ENCODE measurements at regions not wholly inside any gene's neighbourhood (a gene's known extent, or its start where the extent isn't known, plus 50 kb on each side); places are given as distances from the start of the nearest gene placed in this dataset.

GRCh38 chr18:10060841-10061240 lies 147.0 kb downstream of the VAPA start:
- Histone ChIP-seq H3K4me3 (no peak overlapping the region), H3K4me1 (replicated peaks) (no peaks in the 10 kb centered on the region), H3K36me3 (no peaks in the 10 kb centered on the region), H3K27ac (no peak overlapping the region), H3K9me3 (no peaks in the 10 kb centered on the region), H3K27me3 (replicated peaks; ENCODE audit: insufficient read depth) (no peaks in the 10 kb centered on the region)
- TF ChIP-seq POLR2AphosphoS5 (IDR thresholded peaks at IDR 0.05), result no peak
- no peak for TF ChIP-seq CTCF (IDR thresholded peaks at IDR 0.05)
- TF ChIP-seq POLR2A (IDR thresholded peaks at IDR 0.05), result no peak
- intact Hi-C loops (cut with DNase I), result no loop called here
- DNase-seq (ENCODE audit: low spot score), result no peak
- WGBS, result 89% methylated on average over 3 of the region's 3 CpGs

DNA sequence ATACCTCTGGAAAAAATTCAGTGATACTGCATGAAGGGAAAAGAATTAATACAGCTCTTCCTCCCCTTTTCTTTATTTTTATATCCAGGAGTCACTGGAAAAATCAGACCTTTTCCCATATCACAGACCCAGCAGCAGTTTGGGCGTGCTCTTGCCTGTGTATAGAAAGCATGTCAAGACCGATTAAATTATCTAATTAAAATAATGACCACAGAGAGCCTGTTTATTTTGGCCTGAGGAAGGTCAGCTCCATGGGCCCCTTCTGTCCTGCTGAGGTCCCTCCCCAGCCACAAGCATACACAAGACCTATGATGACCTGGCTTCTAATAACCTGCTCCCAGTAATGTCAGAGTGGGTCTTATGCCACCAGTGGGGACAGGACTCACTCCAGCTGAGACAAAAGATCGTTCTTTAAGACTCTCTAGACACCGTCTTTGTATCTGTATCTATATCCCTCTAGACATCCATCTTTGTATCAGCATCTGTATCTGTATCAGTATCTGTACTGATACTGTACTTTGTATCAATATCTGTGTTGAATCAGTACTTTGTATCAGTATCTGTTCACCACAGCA lies 147.8 kb downstream of the VAPA start:
- intact Hi-C loops (cut with DNase I), result no loop called here
- Histone ChIP-seq H3K4me3 (no peak overlapping the region), H3K9me3 (no peaks in the 10 kb centered on the region), H3K4me1 (replicated peaks) (no peaks in the 10 kb centered on the region), H3K27ac (no peak overlapping the region), H3K36me3 (no peaks in the 10 kb centered on the region), H3K27me3 (replicated peaks; ENCODE audit: insufficient read depth) (no peaks in the 10 kb centered on the region)
- WGBS, result 80% methylated on average over 4 of the region's 4 CpGs
- no peak for TF ChIP-seq POLR2AphosphoS5 (IDR thresholded peaks at IDR 0.05)
- TF ChIP-seq POLR2A (IDR thresholded peaks at IDR 0.05), result no peak
- TF ChIP-seq CTCF (IDR thresholded peaks at IDR 0.05), result no peak
- DNase-seq (ENCODE audit: low spot score), result no peak

DNA sequence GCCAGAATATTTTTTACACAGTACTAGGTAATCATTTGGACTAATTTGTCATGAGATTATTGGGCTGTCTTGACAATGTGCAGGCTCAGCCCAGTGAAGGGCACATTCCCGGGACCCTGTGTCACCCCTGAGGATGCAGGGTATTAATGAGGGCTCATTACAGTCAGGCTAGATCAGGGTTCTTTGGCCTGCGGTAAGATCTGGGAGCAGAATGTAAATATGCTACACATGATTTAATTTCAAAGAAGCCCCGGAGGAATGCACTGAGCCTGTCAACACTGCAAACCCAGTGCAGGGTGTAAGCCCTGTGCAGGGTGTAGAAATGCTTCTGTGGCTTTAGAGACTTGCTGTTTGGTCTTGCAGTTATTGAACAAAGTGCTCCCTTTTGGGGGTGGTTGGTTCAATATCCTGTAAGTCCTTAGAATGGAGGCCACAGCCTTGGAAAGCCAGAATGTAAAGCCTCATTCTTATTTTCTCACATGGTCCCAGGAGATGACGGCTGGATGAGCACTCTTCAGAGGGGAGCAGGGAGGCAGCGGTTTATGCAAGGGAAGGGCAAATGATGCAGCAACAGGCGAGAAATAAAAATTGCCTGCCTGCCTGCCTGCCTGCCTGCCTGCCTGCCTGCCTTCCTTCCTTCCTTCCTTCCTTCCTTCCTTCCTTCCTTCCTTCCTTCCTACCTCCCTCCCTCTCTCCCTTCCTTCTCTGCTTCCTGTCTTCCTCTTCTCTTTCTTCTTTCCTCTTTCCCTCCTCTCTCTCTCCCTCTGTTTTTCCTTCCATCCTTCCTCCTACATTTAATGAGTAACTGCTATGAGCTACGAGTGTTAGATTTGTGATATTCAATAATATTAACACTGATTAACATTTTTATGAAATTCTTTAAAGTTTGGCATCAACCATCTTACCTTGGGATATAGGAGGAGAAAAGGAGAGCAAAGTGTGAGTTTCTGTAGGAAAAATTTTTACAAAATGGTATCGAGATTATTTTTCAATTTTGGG lies 148.8 kb downstream of the VAPA start:
- H3K4me1 ChIP-seq (replicated peaks), result no peaks in the 10 kb centered on the region
- no peaks in the 10 kb centered on the region for H3K36me3 ChIP-seq
- no peak overlapping the region for H3K4me3 ChIP-seq
- intact Hi-C loops (cut with DNase I), result no loop called here
- no peaks in the 10 kb centered on the region for H3K9me3 ChIP-seq
- no peak for DNase-seq (ENCODE audit: low spot score)
- no peak for TF ChIP-seq CTCF (IDR thresholded peaks at IDR 0.05)
- no peak for TF ChIP-seq POLR2AphosphoS5 (IDR thresholded peaks at IDR 0.05)
- TF ChIP-seq POLR2A (IDR thresholded peaks at IDR 0.05), result no peak
- no peaks in the 10 kb centered on the region for H3K27me3 ChIP-seq (replicated peaks; ENCODE audit: insufficient read depth)
- H3K27ac ChIP-seq, result no peak overlapping the region
- 74% methylated on average over 8 of the region's 8 CpGs for WGBS

DNA sequence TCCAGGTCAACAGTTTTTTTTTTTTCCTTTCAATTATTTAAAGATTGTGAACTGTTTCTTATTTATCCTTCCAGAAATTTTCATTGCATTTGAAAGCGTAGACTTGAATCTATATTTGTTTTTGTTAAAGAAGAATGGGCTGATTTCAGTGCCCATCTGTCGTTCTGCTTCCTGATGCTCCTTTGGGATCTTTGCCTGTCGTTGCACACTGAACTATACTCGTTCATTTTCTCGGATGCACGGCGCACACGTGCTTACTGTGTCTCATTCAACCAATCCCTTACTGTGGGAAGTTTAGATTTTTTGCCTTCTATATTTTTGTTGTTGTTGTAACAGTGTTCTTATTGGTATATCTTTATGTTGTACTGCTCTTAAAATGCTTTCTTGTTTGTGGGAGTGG lies 149.7 kb downstream of the VAPA start:
- Histone ChIP-seq H3K36me3 (no peaks in the 10 kb centered on the region), H3K27ac (no peak overlapping the region), H3K4me1 (replicated peaks) (no peaks in the 10 kb centered on the region), H3K4me3 (no peak overlapping the region), H3K9me3 (no peaks in the 10 kb centered on the region), H3K27me3 (replicated peaks; ENCODE audit: insufficient read depth) (no peaks in the 10 kb centered on the region)
- intact Hi-C loops (cut with DNase I), result no loop called here
- WGBS, result 94% methylated on average over 8 of the region's 8 CpGs
- TF ChIP-seq POLR2A (IDR thresholded peaks at IDR 0.05) (no peak), POLR2AphosphoS5 (IDR thresholded peaks at IDR 0.05) (no peak), CTCF (IDR thresholded peaks at IDR 0.05) (no peak)
- no peak for DNase-seq (ENCODE audit: low spot score)

Measured in prostate gland (tissue), 2 donors.